ENCODE measurements at regions not wholly inside any gene's neighbourhood (a gene's known extent, or its start where the extent isn't known, plus 50 kb on each side); places are given as distances from the start of the nearest gene placed in this dataset.

DNA sequence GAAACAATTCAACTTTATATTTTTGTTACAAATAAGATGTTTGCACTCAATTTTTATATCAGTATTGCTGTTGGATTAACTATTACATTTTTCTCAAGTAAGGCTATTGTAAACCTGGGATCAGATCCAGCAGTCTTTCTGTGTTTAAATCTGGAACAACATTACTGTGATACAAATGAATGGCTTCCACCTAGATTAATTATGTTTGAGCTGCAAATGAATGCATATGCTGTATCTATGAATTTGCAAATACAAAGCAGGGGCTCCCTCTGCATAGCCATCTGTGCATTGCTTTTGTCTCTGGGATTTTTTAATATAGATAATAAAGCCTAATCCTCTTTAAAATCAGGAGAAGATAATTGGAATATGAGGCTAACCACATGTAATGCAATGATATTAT, 69.8 kb upstream of the NEIL3 start:
- no peak for TF ChIP-seq FOS (IDR thresholded peaks at IDR 0.05; ENCODE audit: borderline replicate concordance, insufficient read depth, low read length)
- no peak for TF ChIP-seq JUN (IDR thresholded peaks at IDR 0.05; ENCODE audit: borderline replicate concordance, insufficient read depth, insufficient read length, low read depth)
- TF ChIP-seq MYC (IDR thresholded peaks at IDR 0.05; ENCODE audit: low read depth, low read length), result no peak
- TF ChIP-seq MAX (IDR thresholded peaks at IDR 0.05; ENCODE audit: insufficient read depth, insufficient read length), result no peak
- no peak for TF ChIP-seq EZH2 (IDR thresholded peaks at IDR 0.05; ENCODE audit: borderline replicate concordance, low read depth, low read length, severe bottlenecking)
- no peak for TF ChIP-seq GATA2 (IDR thresholded peaks at IDR 0.05; ENCODE audit: insufficient read depth, insufficient read length, low read depth, low read length)
- no peak for TF ChIP-seq CTCF (IDR thresholded peaks at IDR 0.05; ENCODE audit: extremely low read depth in 1 of 2, insufficient read depth in 1 of 2, low read depth in 1 of 2, low read length in 2 of 2)
- no peak for TF ChIP-seq POLR2AphosphoS5 (IDR thresholded peaks at IDR 0.05; ENCODE audit: insufficient read depth, low read depth, low read length)
- TF ChIP-seq POLR2A (IDR thresholded peaks at IDR 0.05; ENCODE audit: low read depth, low read length), result no peak
- dilution Hi-C loops (cut with MboI; ENCODE audit: extremely low pct_ligation_motif_present, low sequenced_read_pairs) (no loop called here), intact Hi-C loops (cut with micrococcal nuclease) (loop anchor here (10.0 kb wide), 1 partner anchor 185 kb away; no protein-coding TSS in a partner anchor)
- Histone ChIP-seq H3K9me1 (replicated peaks; ENCODE audit: control insufficient read depth, extremely low read depth, insufficient read depth, low read length) (no peaks in the 10 kb centered on the region), H3K9ac (replicated peaks; ENCODE audit: extremely low read depth, insufficient read depth, low read length) (no peak overlapping the region), H3K79me2 (ENCODE audit: control insufficient read depth, insufficient read depth, low read length) (no peaks in the 10 kb centered on the region), H2AFZ (ENCODE audit: low read depth, low read length) (no peak overlapping the region), H3K27ac (ENCODE audit: insufficient read depth, low read depth, low read length) (no peak overlapping the region), H3K4me2 (ENCODE audit: insufficient read depth, low read length) (no peak overlapping the region), H4K20me1 (replicated peaks; ENCODE audit: control insufficient read depth, extremely low read depth, insufficient read depth, low read length) (no peaks in the 10 kb centered on the region), H3K36me3 (ENCODE audit: control insufficient read depth in 2 of 2, extremely low read depth in 1 of 2, insufficient read depth in 2 of 2, low read length in 2 of 2) (no peaks in the 10 kb centered on the region), H3K4me1 (ENCODE audit: control insufficient read depth, extremely low read depth, insufficient read depth, low read length) (no peaks in the 10 kb centered on the region), H3K4me3 (replicated peaks in 1 of 3; ENCODE audit: insufficient read depth in 1 of 3, low read depth in 1 of 3, low read length in 3 of 3) (no peak overlapping the region), H3K27me3 (ENCODE audit: control insufficient read depth in 2 of 2, insufficient read depth in 2 of 2, low read length in 2 of 2) (no peaks in the 10 kb centered on the region), H3K9me3 (replicated peaks; ENCODE audit: control insufficient read depth, insufficient read depth, low read length) (no peaks in the 10 kb centered on the region)
- FAIRE-seq (no peak), DNase-seq (ENCODE audit: low read depth, low spot score) (no peak)
- ChIA-PET POLR2A (no interaction called here), CTCF (interaction anchor here (1.5 to 1.6 kb wide), 2 partner anchors 10 to 192 kb away, joined by 4 to 8 read pairs; no protein-coding TSS in a partner anchor)
- no TSS peak for BruUV-seq (replicated peaks)
